HG02943 (cell line): ENCODE measurements at regions not wholly inside any gene's neighbourhood (a gene's known extent, or its start where the extent isn't known, plus 50 kb on each side); places are given as distances from the start of the nearest gene placed in this dataset.
"Not testable (repeated sequence)": the region's sequence is repeated elsewhere in the genome, so short reads cannot be mapped to it uniquely, and the experiment has no call there.

Experiments used
- ATAC-seq: cut with Tn5 transposase; IDR thresholded peaks from one replicate; pipeline ENCODE4 v1.9.1; 2021; ENCODE audit warnings: mild to moderate bottlenecking, low read depth, moderate library complexity; ENCODE audit not compliant: unreplicated experiment

DNA sequence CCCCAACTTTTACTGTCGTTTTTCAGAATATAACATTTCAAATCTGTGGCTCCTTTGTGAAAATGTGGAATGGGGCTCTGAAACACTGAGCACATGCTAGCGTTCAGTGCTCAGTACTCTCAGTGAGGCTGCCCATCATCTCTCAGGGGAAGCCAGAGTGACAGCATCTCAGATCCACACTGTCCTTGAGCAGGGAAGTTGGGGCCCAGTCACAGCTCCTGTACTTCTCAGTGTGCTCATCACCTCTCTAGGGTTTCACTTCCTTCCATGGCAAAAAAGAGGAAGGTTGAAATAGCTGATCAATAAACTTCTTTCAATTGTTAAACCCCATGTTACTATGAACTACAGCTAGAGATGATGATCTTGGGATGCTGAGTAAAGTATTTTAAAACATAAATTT, 565.9 kb upstream of the SPRY2 start:
- ATAC-seq = no peak

DNA sequence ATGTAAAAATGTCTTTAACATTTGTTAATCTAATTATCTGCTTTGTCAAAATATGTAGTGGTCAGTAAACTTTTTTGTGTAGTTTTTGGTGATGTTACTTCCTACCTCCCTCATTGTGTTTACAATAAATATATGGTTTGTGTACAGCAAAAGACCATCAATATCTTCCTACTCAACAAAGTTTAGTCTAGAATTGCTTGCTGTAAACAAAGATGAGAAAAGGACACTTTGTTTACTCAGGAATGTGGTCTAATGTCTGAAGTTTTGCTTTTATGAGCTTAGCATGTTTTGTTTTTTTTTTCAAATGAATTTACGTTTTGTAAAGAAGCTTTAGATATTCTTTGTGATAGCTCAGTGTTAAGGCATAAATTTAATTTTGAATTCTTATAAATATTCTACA, 563.5 kb upstream of the SPRY2 start:
- ATAC-seq = no peak

DNA sequence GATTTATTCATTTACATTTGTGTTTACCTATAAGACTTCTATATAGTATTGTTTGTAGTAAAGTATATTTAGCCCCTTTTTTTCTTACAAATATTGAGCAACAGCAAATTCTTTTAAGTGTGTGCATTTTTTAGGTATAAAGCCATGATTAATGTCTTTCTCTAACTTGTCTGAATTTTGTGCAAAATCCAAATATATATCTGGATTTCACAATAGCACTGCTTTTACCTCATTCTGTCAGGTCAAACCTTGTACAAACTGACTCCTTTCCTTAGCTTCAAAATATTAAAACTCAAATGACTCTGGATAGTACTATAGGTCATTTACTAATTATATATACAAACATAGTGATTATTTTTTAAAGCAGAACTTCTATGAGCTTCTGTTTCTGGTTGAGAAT, 563.0 kb upstream of the SPRY2 start:
- no peak for ATAC-seq

DNA sequence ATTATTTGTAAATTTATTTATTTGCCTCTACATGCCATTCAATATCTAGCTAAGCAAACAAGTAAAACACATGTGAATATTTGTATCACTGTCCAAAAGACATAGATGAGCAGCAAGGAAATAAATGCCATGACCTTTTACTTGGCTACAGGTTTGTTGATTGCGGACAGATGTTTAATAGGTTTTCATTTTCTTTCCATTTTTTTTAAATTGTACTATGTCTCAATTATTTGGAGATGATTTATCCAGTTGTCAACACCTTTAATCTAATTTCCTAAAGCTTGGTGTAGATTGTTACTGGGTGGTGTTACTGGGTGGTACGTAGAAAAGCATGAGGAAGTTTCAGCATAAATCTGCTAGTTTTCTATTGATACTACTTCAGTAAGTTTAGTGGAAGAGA, 560.6 kb upstream of the SPRY2 start:
- no peak for ATAC-seq

DNA sequence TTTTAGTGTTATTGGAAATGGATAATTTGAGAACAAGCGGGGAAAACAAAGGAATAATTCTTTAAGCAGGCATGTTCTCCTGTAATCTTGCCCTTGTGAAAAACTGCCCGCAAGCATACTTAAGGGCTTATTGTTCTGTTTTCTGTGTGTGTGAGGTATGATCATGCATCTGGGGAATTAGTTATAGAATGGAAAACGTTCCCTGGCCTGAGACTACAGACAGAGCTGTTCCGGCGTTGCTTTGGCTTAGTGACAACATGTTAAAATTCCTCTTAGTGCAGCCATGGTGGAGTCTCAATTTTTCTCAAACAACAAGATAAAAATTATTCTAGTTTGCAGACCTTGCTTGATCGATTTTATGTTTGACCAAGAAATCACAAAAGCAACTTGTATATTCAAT, 560.2 kb upstream of the SPRY2 start:
- no peak for ATAC-seq

DNA sequence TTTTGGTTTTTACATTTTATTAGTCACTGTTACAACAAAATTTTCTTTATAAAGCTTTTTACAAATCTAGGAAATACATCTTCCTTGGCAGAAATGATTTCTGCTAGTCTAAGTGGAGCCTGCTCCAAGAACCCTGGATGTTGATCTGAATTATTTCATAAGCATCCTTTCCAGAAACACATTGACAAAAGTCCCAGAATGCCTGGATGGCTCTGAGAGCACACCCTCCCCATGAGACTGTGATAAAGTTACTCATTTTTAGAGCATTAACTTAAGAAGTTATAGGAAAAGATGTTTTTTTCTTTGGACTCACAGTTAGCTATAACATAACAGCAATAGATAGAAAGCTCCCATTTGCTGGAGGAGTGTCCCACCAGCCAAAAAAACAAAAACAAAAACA, 559.6 kb upstream of the SPRY2 start:
- no peak for ATAC-seq

DNA sequence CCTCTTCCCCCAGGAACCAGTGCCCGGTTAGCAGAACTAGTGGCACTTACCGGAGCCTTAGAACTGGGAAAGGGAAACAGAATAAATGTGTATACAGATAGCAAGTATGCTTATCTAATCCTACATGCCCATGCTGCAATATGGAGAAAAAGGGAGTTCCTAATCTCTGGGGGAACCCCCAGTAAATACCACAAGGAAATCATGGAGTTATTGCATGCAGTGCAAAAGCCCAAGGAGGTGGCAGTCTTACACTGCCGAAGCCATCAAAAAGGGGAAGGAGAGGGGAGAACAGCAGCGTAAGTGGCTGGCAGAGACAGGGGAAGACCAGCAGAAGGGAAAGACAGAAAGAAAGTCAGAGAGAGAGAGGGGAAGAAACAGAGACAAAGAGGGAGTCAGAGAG, 556.7 kb upstream of the SPRY2 start:
- ATAC-seq = not testable (repeated sequence)

DNA sequence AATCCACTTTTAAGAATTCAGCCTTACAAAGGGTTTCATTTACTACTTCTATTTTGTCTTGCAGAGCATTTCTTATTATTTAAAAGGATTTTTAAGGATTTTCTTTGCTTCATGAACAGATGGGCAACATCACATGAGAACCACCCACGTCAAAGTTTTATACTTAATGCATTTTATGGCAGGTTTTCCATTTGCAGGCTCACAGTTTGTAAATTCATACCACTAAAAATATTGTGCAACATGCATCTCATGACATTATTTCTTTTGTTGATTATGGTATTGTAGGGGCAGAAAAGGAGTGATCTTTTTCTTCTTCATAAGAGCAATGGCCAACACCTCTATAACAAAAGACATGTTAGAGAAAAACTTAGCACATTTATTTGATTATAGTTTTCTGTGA, 554.0 kb upstream of the SPRY2 start:
- no peak for ATAC-seq

DNA sequence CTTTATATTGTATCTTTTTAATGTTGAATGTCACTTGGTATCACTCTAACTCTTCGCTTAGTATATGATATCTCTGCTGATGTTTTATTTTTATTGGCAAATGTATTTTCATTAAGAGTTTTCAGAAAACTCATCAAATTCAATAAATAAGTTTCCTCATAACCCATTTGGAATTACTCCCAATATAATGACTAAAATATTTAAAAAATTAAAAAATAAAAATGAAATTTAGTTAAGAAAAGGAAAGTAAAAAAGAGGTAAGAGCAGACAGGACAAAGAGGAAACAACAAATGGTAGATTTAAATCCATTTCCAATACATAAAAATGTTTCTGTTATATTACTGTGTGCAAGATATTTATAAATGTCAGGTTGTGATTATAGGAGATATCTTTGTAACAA, 548.9 kb upstream of the SPRY2 start:
- no peak for ATAC-seq

DNA sequence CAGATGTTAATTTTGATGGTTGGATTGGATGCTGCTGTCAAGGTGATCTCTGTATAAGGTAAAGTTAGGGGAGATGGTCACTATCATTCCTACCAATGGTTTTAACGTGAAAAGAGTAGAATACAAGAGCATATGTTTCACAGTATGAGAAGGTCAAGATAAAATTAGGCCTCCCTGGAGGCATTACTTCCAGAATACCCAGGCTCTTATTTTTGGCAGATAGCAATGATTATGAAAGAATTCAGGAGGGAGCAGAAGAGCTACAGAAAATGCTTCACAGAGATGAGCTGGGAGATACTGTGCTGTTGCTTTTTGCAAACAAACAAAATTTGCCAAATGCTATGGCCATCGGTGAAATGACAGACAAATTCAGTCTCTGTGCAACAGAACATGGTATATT, 547.5 kb upstream of the SPRY2 start:
- ATAC-seq = no peak

DNA sequence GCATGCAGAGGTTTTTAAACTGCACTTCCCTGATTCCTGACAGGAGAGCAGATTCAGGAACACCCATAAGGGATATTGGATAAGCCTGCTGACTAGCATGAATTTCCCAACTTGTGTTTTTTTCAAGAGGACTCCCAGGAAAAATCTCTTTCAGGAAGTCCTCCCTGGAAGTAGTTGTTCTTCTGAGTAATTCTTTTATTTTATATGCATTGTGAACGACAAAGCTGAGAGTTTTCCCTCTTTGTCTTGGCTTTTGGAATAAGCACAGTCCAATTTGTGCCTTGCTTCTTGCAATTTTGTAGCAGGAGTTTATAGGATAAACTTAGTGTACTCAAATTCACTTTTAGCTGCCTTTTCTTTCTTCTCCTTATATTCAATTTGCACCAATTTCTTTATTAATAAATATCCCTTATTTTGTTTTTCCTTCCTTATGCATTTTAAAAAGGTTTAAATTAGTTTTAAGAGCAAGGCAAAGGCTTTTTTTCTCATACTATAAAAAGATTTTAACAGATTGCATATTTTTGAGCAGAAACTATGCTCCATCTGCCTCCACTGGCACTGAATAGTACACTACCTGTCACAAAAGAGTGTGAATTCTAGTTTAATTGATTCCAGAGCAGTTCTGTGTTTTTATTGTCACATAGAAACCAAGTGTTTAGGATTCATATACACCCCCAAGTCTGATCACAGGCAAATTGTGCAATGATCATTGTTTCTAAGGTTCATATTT, 543.3 kb upstream of the SPRY2 start:
- no peak for ATAC-seq

DNA sequence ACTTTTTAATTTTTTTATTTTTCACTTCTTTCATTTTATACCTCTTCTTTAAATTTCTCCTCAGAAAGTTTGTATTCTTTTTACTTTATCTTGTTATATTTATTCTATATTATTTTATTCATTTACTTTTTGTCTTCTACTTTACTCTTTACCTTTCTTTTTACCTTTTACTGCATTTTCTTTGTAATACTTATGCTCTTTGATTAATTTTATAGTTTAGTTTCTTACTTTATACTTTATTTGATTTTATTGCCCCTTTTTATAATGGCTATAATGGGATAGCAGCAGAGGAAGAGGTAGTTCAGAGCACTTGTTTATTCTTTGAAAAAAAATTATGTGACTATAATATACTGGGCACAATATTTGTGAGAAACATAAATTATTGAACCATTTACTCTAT, 542.6 kb upstream of the SPRY2 start:
- ATAC-seq = no peak

DNA sequence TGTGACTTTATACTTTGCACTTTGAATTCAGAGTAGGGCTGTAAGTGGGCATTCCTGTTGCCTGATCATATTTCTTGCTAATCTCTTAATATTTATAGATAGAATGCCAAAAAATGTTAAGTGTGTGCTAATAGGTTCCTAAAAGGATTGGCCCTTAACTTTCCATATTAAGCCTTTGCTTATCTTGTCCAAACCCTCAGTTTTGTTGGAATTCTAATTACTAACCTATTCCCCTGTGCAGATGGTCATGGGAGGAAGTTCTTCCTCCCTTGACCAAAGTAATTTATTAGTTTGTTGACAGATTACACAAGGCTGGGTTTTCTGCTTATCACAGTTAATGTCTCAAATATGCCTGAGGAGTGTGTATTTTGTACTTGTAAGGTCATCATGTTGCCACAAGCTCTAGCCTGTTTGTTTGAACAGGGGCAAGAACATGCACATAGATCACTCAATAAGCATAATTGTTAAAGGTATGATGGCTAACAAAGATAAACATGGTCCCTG, 541.1 kb upstream of the SPRY2 start:
- no peak for ATAC-seq

DNA sequence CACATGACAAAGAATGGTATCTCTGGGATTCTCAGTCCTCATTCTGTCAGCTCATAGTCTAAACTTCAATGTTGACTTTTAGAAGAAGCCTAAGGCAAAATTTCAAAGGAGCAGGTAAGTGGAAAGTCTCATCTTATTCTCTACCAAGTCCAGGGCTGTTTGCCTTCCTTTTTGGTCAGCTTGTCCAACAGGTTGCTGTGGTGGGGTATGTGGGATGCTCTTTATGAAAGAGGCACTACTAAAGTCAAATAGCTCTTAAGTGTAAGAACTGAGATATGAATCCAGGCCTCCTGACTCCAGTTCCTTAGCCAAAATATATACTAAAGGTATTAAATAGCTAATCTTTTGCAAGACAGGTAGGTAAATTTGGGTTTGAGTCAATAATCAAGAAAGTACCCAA, 540.6 kb upstream of the SPRY2 start:
- ATAC-seq = no peak

DNA sequence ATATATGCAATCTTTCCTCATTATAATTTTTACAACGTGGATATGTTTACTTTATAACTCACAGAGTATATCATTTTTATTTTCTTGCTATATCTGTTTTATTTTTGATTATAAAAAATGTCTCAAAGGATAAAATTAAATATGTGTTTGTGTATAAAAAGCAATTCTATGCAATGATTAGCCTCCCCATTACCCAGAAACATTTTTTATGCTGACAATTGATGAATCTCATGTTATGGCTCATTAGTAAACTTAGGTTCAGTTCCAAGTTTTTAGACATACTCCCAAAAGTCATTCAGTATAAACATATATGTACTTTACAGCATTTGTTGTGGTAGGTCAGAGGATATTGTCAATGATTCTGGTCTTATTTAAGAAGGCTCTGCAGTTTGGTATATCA, 540.1 kb upstream of the SPRY2 start:
- no peak for ATAC-seq

DNA sequence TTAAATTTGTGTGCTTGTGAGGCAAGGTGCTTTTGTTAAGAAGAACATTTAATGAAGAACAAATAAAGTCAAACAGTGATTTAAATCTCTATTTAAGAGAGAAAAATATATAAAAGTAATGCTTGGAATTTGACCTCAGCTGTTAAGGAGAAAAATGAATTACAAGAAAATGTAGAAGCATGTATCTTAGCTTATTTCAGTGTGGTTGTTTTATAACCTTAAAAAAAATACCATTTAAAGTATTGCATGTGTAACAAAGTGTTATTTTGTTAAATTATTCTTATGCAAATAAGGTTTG, 537.0 kb upstream of the SPRY2 start:
- no peak for ATAC-seq

DNA sequence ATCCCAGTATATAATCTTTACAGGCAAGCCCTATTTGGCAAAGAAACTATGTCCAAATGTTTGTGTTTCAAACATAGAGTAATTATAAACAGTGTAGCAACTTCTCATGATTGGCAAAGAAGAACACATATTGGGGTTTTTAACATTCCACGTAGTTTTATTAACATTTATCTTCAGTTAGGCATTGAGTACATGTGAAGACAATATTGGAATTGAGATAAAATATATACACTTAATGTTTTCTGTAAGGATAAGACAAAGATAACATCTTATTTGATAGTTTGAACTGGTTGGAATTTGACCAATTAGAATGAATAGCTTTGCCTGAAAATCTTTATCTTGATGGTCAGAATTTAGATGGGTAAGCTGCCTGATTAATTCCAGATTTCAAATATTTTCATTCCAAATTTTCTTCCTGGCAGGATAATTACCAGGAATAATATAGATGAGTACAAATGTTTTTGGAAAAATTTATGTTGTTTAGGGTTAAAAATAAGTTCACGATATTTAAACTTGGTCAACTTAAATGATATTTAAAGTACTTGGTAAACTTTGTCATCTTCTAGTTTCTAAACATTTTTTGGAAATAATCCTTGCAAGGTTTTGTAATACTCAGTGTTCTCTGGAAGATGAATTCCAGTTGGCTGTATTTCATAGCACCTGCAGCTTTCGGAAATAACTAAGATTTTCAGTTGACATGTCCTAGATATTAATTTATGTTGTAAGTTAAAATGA, 536.5 kb upstream of the SPRY2 start:
- ATAC-seq = no peak

DNA sequence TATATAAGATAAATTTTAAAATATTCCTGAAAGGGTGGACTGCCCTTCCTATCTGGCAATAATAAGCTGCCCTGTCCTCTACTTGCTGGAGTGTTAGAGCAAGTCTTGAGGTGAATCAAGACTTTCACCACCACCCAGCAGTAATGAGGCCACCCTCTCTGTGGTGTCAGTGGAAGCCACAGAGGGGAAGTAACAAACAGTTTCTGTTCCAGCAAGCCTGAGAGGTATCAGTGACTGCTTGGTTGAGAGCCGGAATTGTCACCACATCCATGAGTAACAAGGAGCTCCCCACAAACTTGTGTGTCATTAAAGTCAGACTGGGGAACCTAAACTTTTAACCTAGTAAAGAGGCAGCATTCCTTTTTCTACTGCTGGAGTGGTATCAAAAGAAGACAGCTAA, 532.7 kb upstream of the SPRY2 start:
- no peak for ATAC-seq

DNA sequence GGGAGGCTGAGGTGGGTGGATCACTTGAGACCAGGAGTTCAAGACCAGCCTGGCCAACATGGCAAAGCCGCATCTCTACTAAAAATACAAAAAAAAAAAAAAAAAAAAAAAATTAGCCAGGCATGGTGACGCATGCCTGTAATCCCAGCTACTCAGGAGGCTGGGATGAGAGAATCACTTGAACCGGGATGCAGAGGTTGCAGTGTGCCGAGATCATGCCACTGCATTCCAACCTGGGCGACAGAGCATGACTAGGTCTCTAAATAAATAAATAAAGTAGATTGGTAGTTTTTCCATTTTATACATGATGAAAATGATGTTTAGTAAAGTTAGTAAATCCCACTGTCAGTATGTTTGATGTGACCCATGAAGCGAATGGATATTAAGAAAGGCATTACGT, 531.0 kb upstream of the SPRY2 start:
- ATAC-seq = not testable (repeated sequence)

DNA sequence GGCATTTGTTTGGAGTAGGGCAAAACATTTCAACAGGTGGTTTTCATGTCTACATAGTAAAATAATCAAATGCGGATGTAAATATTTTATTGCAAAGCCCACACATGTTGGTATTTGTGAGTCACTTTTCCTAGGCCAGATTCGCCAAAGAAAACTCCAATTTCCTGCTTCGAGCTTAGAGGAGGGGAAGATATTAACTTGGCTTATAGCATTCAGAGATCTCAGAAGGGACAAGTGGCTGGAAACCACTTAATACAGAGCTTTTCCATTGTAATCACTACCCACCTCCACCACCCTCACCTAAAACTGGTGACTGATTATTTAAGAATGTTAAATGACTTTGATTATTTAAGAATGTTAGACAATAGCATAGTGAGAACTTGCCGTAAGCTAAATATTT, 530.6 kb upstream of the SPRY2 start:
- ATAC-seq = no peak

DNA sequence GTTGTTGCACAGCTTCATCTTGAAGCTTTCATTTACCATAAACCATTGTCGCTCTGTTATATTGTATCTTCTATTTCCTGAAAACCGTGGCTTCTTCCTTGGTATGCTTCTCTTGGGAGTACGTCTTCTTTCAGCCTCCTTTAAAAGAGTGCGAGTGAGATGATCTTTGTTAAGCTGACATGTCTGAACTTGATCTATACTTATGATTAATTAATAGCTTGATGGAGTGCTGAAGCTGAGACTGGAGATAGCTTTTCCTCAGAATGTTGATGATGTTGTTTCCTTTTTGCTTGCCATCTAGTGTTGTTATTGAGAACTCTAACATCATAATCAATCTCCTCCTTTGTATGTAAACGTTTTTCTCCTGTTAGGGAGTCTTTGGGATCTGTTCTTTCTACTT, 529.3 kb upstream of the SPRY2 start:
- ATAC-seq = no peak

DNA sequence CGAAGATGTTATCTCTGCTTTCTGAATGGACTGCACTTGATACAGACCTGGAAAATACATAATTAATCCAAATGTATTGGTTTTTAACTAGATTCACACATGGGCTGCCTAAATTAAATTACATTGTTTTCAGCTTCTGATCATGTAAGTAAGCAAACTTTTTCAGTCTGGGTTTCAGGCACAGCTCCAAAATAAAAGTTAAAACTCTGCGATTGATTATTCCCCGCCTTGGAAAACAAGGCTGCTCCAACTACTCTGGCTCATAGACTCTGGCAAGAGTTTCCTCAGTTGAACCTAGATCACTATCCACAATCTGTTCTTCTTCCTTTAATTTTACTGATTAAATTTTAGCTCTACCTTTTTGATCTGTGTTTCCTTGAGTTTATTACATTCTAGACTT, 526.0 kb upstream of the SPRY2 start:
- ATAC-seq = no peak
